ENCODE measurements at regions not wholly inside any gene's neighbourhood (a gene's known extent, or its start where the extent isn't known, plus 50 kb on each side); places are given as distances from the start of the nearest gene placed in this dataset.

- no peak for DNase-seq (ENCODE audit: low read depth in 4 of 4, low spot score in 3 of 4)
These were observed 120.9 kb downstream of the SPCS3 start for GRCh38 chr4:176440698-176441097.

GRCh38 chr4:176441594-176441993 is 121.8 kb downstream of the SPCS3 start:
- DNase-seq (ENCODE audit: low read depth in 4 of 4, low spot score in 3 of 4) = no peak

GRCh38 chr4:176443117-176443516 is 123.4 kb downstream of the SPCS3 start:
- no peak for DNase-seq (ENCODE audit: low read depth in 4 of 4, low spot score in 3 of 4)

- DNase-seq (ENCODE audit: low read depth in 4 of 4, low spot score in 3 of 4) = no peak
These were observed 124.1 kb downstream of the SPCS3 start for GRCh38 chr4:176443646-176444409.

GRCh38 chr4:176444741-176445140 is 125.0 kb downstream of the SPCS3 start:
- DNase-seq (ENCODE audit: low read depth in 4 of 4, low spot score in 3 of 4) = no peak

- no peak for DNase-seq (ENCODE audit: low read depth in 4 of 4, low spot score in 3 of 4)
These were observed 129.0 kb downstream of the SPCS3 start for GRCh38 chr4:176448761-176449160.

- no peak for DNase-seq (ENCODE audit: low read depth in 4 of 4, low spot score in 3 of 4)
These were observed 131.7 kb downstream of the SPCS3 start for GRCh38 chr4:176451443-176451842.

- DNase-seq (ENCODE audit: low read depth in 4 of 4, low spot score in 3 of 4) = no peak
These were observed 133.3 kb downstream of the SPCS3 start for GRCh38 chr4:176453079-176453478.

- DNase-seq (ENCODE audit: low read depth in 4 of 4, low spot score in 3 of 4) = no peak
These were observed 133.9 kb downstream of the SPCS3 start for GRCh38 chr4:176453658-176454057.

GRCh38 chr4:176464748-176465147 is 145.0 kb downstream of the SPCS3 start:
- DNase-seq (ENCODE audit: low read depth in 4 of 4, low spot score in 3 of 4) = no peak

GRCh38 chr4:176467001-176467400 is 147.2 kb downstream of the SPCS3 start:
- DNase-seq (ENCODE audit: low read depth in 4 of 4, low spot score in 3 of 4) = no peak

- no peak for DNase-seq (ENCODE audit: low read depth in 4 of 4, low spot score in 3 of 4)
These were observed 149.8 kb downstream of the SPCS3 start for GRCh38 chr4:176469546-176469945.

- no peak for DNase-seq (ENCODE audit: low read depth in 4 of 4, low spot score in 3 of 4)
These were observed 150.9 kb downstream of the SPCS3 start for GRCh38 chr4:176470671-176471070.

- DNase-seq (ENCODE audit: low read depth in 4 of 4, low spot score in 3 of 4) = no peak
These were observed 155.3 kb downstream of the SPCS3 start for GRCh38 chr4:176475067-176475466.

- DNase-seq (ENCODE audit: low read depth in 4 of 4, low spot score in 3 of 4) = no peak
These were observed 158.3 kb downstream of the SPCS3 start for GRCh38 chr4:176478076-176478475.

- DNase-seq (ENCODE audit: low read depth in 4 of 4, low spot score in 3 of 4) = no peak
These were observed 160.0 kb downstream of the SPCS3 start for GRCh38 chr4:176479767-176480166.

GRCh38 chr4:176482972-176483371 is 163.2 kb downstream of the SPCS3 start:
- DNase-seq (ENCODE audit: low read depth in 4 of 4, low spot score in 3 of 4) = no peak

- DNase-seq (ENCODE audit: low read depth in 4 of 4, low spot score in 3 of 4) = no peak
These were observed 164.7 kb downstream of the SPCS3 start for GRCh38 chr4:176484301-176484984.

- DNase-seq (ENCODE audit: low read depth in 4 of 4, low spot score in 3 of 4) = no peak
These were observed 169.2 kb downstream of the SPCS3 start for GRCh38 chr4:176489001-176489400.

- DNase-seq (ENCODE audit: low read depth in 4 of 4, low spot score in 3 of 4) = no peak
These were observed 173.0 kb downstream of the SPCS3 start for GRCh38 chr4:176492646-176493302.

GRCh38 chr4:176498617-176499256 is 179.0 kb downstream of the SPCS3 start:
- DNase-seq (ENCODE audit: low read depth in 4 of 4, low spot score in 3 of 4) = no peak
